Lower leg skin (tissue), 3 donors: ENCODE measurements at regions not wholly inside any gene's neighbourhood (a gene's known extent, or its start where the extent isn't known, plus 50 kb on each side); places are given as distances from the start of the nearest gene placed in this dataset.

ENCODE experiments used
- POLR2A ChIP-seq, 2 donors: fragments of 450-650 bp; IDR thresholded peaks; one replicate each; pipeline ENCODE4 v1.6.1; 2016 to 2017; ENCODE audit warnings: antibody characterized with exemption in 2 of 2, mild to moderate bottlenecking in 1 of 2, moderate library complexity in 1 of 2
- TF ChIP-seq, protein P1 (sequence below), 3 donors: fragments of 450-650 bp; IDR thresholded peaks; one replicate each; pipeline ENCODE4 v1.5.1; 2016; ENCODE audit warnings: antibody characterized with exemption in 3 of 3, mild to moderate bottlenecking in 3 of 3, moderate library complexity in 2 of 3

DNA sequence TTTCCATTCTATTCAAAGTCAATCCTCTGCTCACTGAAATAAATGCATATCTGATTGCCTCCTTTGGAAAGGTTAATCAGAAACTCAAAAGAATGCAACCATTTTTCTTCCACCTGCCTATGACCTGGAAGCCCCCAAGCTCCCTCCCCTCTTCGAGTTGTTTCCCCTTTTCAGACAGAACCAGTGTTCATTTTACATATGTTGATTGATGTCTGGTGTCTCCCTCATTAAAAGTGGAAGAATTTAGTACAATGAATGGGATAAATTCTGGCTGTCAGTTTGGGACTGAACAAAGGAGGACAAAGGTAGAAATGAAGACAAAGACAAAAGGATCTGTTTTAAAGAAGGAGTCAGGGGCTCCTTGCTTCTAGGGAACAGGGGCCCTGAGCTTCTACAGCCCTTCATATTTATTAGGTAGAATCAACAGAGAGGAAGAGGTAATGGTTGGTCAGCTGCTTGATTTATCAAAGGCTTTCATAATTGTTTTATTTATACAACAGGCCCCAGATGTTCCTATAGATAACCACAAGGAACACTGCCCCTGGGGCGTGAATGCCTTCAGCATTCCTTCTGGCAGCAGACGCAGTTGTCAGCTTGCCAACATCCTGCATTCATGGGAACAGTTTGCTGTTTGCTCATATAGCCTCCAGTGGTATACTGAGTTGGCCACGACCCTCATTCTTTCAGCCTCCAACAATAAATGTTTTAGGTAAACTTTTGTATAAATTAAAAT, 949.8 kb upstream of the LRATD1 start:
- TF ChIP-seq, protein P1, sequence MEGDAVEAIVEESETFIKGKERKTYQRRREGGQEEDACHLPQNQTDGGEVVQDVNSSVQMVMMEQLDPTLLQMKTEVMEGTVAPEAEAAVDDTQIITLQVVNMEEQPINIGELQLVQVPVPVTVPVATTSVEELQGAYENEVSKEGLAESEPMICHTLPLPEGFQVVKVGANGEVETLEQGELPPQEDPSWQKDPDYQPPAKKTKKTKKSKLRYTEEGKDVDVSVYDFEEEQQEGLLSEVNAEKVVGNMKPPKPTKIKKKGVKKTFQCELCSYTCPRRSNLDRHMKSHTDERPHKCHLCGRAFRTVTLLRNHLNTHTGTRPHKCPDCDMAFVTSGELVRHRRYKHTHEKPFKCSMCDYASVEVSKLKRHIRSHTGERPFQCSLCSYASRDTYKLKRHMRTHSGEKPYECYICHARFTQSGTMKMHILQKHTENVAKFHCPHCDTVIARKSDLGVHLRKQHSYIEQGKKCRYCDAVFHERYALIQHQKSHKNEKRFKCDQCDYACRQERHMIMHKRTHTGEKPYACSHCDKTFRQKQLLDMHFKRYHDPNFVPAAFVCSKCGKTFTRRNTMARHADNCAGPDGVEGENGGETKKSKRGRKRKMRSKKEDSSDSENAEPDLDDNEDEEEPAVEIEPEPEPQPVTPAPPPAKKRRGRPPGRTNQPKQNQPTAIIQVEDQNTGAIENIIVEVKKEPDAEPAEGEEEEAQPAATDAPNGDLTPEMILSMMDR (IDR thresholded peaks at IDR 0.05): no peak
- TF ChIP-seq POLR2A (IDR thresholded peaks at IDR 0.05): no peak
